ENCODE measurements at regions not wholly inside any gene's neighbourhood (a gene's known extent, or its start where the extent isn't known, plus 50 kb on each side); places are given as distances from the start of the nearest gene placed in this dataset.

GRCh38 chr1:84759756-84760155 is 69.5 kb upstream of the SSX2IP start:
- no peak for DNase-seq (ENCODE audit: low spot score)
- peak; percentile 7 for TF ChIP-seq CTCF (IDR thresholded peaks at IDR 0.05)
- peaks cover 9% of the 10 kb centered on the region for H3K4me1 Mint-ChIP-seq (ENCODE audit: low read depth)
- peaks cover 26% of the 10 kb centered on the region for H3K27me3 Mint-ChIP-seq (ENCODE audit: low read depth)
- H3K4me3 Mint-ChIP-seq (ENCODE audit: unreplicated experiment) = no peak overlapping the region
- no peak overlapping the region for H3K27ac Mint-ChIP-seq (ENCODE audit: unreplicated experiment)
- H3K36me3 Mint-ChIP-seq (ENCODE audit: low read depth) = no peaks in the 10 kb centered on the region
- no peaks in the 10 kb centered on the region for H3K9me3 Mint-ChIP-seq (ENCODE audit: low read depth)

DNA sequence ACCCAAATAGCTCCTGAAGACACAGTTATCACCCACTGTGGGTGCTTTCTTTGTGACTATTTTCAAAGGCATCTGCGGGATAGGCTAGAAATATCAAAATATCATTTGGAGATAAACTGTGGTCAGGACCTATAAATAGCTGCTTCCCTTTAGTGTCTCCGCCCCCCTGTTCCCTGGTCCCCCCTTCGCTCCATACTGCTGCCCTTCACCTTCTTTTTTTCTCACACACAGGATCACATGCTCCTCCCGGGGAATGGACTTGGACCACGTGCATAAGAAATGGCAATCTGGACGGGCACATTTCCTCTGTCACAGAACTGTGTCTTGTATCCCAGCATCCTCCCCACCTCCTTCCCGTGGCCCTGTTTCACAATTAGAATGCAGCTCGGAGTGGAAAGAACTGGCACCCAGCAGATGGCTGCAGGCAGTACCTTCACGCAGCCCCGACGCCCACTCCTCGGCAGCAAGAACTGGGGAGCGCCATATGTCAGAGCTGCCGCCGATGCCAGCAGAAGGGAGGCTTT is 68.8 kb upstream of the SSX2IP start:
- H3K4me3 Mint-ChIP-seq (ENCODE audit: unreplicated experiment) = peak overlapping the region; percentile 8
- no peak for TF ChIP-seq CTCF (IDR thresholded peaks at IDR 0.05)
- H3K27me3 Mint-ChIP-seq (ENCODE audit: low read depth) = peaks cover 20% of the 10 kb centered on the region
- DNase-seq (ENCODE audit: low spot score) = no peak
- peaks cover 6% of the 10 kb centered on the region for H3K4me1 Mint-ChIP-seq (ENCODE audit: low read depth)
- no peaks in the 10 kb centered on the region for H3K9me3 Mint-ChIP-seq (ENCODE audit: low read depth)
- H3K27ac Mint-ChIP-seq (ENCODE audit: unreplicated experiment) = no peak overlapping the region
- no peaks in the 10 kb centered on the region for H3K36me3 Mint-ChIP-seq (ENCODE audit: low read depth)

GRCh38 chr1:84758476-84758875 is 68.2 kb upstream of the SSX2IP start:
- no peak overlapping the region for H3K27ac Mint-ChIP-seq (ENCODE audit: unreplicated experiment)
- no peaks in the 10 kb centered on the region for H3K36me3 Mint-ChIP-seq (ENCODE audit: low read depth)
- no peaks in the 10 kb centered on the region for H3K9me3 Mint-ChIP-seq (ENCODE audit: low read depth)
- TF ChIP-seq CTCF (IDR thresholded peaks at IDR 0.05) = no peak
- no peak for DNase-seq (ENCODE audit: low spot score)
- peaks cover 6% of the 10 kb centered on the region for H3K4me1 Mint-ChIP-seq (ENCODE audit: low read depth)
- H3K4me3 Mint-ChIP-seq (ENCODE audit: unreplicated experiment) = no peak overlapping the region
- peaks cover 17% of the 10 kb centered on the region for H3K27me3 Mint-ChIP-seq (ENCODE audit: low read depth)

GRCh38 chr1:84757301-84757700 is 67.0 kb upstream of the SSX2IP start:
- H3K4me1 Mint-ChIP-seq (ENCODE audit: low read depth) = peaks cover 8% of the 10 kb centered on the region
- H3K27ac Mint-ChIP-seq (ENCODE audit: unreplicated experiment) = no peak overlapping the region
- no peak for DNase-seq (ENCODE audit: low spot score)
- TF ChIP-seq CTCF (IDR thresholded peaks at IDR 0.05) = peak; percentile 47
- peaks cover 17% of the 10 kb centered on the region for H3K27me3 Mint-ChIP-seq (ENCODE audit: low read depth)
- H3K9me3 Mint-ChIP-seq (ENCODE audit: low read depth) = no peaks in the 10 kb centered on the region
- no peak overlapping the region for H3K4me3 Mint-ChIP-seq (ENCODE audit: unreplicated experiment)
- no peaks in the 10 kb centered on the region for H3K36me3 Mint-ChIP-seq (ENCODE audit: low read depth)

DNA sequence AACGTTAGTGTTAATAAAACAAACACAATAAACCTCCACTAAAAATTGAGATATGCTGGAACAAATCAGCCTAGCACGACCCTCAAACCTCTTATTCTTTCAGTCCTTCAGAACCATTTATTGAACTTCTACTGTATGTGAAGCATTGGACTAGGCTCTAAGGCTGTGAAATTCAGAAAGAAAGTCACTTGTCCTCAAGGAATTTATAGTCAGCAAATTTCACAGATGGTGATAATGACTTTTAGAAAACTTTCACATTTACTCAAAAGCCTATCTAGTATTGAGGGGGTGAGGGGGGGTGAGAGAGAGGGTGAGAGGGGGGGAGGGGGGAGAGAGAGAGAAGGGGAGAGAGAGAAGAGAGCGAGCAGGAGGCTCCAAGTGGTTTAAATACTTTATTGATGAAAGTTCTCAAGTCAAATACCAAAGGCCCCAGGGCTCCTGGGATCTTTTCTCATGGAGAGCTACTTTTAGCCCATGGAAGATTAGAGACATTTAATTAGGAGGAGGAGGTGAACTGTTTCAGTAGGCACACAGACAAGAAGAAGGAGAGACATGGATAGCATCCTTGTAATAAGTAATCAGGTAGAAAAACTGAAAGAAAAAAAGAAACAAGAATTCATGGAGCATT is 66.3 kb upstream of the SSX2IP start:
- no peak for TF ChIP-seq CTCF (IDR thresholded peaks at IDR 0.05)
- no peak for DNase-seq (ENCODE audit: low spot score)
- Mint-ChIP-seq H3K27ac (ENCODE audit: unreplicated experiment) (no peak overlapping the region), H3K27me3 (ENCODE audit: low read depth) (peaks cover 17% of the 10 kb centered on the region), H3K4me3 (ENCODE audit: unreplicated experiment) (no peak overlapping the region), H3K4me1 (ENCODE audit: low read depth) (peaks cover 8% of the 10 kb centered on the region), H3K9me3 (ENCODE audit: low read depth) (no peaks in the 10 kb centered on the region), H3K36me3 (ENCODE audit: low read depth) (no peaks in the 10 kb centered on the region)

All from chondrocyte (in vitro differentiated cells).